ENCODE measurements at regions not wholly inside any gene's neighbourhood (a gene's known extent, or its start where the extent isn't known, plus 50 kb on each side); places are given as distances from the start of the nearest gene placed in this dataset.

- TF ChIP-seq ZBTB17 (tag by site-specific recombination; IDR thresholded peaks at IDR 0.05) (no peak), YY1 (tag by site-specific recombination; IDR thresholded peaks at IDR 0.05) (no peak), TRIM28 (IDR thresholded peaks at IDR 0.05; ENCODE audit: borderline replicate concordance, low read length) (no peak), ZNF114 (tag by site-specific recombination; IDR thresholded peaks at IDR 0.05) (no peak), ZNF239 (tag by site-specific recombination; IDR thresholded peaks at IDR 0.05) (no peak), KLF9 (tag by site-specific recombination; IDR thresholded peaks at IDR 0.05; ENCODE audit: low read depth) (no peak)
- TF ChIP-seq, protein P1, sequence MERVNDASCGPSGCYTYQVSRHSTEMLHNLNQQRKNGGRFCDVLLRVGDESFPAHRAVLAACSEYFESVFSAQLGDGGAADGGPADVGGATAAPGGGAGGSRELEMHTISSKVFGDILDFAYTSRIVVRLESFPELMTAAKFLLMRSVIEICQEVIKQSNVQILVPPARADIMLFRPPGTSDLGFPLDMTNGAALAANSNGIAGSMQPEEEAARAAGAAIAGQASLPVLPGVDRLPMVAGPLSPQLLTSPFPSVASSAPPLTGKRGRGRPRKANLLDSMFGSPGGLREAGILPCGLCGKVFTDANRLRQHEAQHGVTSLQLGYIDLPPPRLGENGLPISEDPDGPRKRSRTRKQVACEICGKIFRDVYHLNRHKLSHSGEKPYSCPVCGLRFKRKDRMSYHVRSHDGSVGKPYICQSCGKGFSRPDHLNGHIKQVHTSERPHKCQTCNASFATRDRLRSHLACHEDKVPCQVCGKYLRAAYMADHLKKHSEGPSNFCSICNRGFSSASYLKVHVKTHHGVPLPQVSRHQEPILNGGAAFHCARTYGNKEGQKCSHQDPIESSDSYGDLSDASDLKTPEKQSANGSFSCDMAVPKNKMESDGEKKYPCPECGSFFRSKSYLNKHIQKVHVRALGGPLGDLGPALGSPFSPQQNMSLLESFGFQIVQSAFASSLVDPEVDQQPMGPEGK (tag by site-specific recombination; IDR thresholded peaks at IDR 0.05), result no peak
- TF ChIP-seq, protein P2, sequence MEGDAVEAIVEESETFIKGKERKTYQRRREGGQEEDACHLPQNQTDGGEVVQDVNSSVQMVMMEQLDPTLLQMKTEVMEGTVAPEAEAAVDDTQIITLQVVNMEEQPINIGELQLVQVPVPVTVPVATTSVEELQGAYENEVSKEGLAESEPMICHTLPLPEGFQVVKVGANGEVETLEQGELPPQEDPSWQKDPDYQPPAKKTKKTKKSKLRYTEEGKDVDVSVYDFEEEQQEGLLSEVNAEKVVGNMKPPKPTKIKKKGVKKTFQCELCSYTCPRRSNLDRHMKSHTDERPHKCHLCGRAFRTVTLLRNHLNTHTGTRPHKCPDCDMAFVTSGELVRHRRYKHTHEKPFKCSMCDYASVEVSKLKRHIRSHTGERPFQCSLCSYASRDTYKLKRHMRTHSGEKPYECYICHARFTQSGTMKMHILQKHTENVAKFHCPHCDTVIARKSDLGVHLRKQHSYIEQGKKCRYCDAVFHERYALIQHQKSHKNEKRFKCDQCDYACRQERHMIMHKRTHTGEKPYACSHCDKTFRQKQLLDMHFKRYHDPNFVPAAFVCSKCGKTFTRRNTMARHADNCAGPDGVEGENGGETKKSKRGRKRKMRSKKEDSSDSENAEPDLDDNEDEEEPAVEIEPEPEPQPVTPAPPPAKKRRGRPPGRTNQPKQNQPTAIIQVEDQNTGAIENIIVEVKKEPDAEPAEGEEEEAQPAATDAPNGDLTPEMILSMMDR (tag by site-specific recombination; IDR thresholded peaks at IDR 0.05), result no peak
Observed at GRCh38 chr13:107057028-107057631, 489.2 kb upstream of the ARGLU1 start.
